GM20431 (cell line): ENCODE measurements at regions not wholly inside any gene's neighbourhood (a gene's known extent, or its start where the extent isn't known, plus 50 kb on each side); places are given as distances from the start of the nearest gene placed in this dataset.

Experiments
- in situ Hi-C: fragments of 300-500 bp; cut with MseI, MboI; formaldehyde crosslinking; loops from one replicate; pipeline ENCODE4 v1.15.0; 2020; ENCODE audit warnings: low sequenced_read_pairs; ENCODE audit not compliant: unreplicated experiment

DNA sequence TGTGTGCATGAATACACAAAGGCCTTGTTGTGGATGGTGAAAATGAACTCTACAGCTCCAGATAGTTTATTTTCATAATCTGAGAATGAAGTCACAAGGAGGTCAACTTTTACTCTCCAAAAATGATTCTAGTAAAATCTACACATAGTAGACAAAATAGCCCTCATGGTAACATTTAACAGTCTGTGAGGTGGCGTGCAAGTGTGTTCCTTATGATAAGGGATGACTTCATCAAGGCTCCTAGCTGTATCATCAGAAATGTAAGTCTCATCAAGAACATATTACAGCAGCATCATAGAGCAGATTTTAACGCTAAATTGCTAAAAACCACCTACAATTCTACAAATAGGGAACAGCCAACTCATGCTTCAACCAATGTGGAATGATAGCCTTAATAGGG, 72.3 kb upstream of the RIOK3 start:
- in situ Hi-C loops: no loop called here

DNA sequence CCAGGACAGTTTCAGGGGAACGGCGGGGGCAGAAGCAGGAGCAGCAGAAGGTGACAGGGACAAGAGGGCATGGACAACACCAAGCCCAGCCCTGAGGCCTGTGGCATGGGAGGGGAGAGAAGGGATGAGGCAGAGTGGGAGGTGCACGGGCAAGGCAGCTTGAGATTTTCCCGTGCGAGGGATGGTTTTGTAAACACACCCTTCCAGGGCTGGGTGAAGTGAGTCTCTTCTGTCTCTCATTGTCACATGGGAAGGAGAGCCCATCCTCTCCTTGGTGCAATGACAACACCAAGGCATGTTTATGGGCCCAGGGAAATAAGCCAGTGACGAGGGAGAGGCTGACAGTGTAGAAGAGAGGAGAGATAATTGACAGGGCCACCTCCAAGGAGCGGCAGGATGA, 69.6 kb upstream of the RIOK3 start:
- in situ Hi-C loops: no loop called here

DNA sequence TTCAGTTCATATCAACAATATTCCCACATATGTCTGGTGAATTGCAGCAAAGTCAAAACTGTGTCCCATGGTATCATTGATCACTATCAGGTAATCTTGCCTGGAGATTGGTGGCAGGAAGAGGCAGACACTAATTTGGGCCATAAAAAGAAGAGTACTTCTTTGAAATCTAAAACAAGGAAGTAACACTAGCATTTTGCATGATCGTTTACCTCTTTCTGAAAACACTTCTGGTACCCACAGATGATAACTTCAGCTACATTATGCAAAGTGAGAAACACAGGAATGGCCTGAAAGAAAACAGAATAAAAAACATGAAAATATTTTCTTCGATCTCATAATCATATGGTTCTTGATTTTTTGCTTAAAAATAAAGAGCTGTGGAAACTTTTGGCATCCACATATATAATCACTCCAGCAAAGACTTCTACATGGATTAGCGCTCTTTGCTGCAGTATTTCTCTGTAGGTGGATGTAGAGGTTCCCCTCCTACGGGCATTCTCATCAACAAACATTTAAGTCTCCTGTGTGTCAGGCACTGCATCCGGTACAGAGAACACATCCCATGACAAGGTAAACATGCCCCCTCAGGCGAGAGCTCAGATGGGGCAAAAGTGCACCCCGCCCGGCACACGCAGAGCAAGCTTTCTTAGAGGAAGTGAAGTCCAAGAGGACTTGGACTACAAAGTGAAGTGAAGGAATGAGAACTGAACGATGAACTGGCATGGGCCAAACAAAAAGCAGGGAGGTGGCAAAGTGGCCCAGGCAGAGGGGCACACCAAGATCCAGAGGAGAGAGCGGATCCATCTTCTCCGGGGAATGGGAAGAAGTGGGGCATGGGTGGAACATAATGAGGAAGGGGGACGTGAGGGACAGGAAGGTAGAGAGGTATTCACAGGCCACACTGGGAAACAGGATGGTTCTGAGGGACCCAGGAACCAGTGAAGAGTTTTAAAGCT, 68.0 kb upstream of the RIOK3 start:
- in situ Hi-C loops: no loop called here

DNA sequence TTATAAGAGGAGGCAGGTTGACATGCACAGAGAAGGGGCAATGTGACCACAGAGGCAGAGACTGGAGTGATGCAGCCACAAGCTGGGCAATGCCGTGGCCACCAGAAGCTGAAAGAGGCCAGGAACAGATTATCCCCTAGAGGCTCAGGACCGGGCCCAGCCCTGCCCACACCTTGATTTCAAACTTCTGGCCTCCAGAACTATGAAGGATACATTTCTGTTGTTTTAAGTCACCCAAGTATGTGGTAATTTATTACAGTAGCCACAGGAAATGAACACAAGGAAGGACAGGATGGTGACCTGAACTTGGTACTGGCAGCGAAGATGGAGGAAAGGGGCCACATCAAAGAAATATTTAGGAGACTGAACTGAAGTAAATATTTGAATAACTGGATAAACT, 66.8 kb upstream of the RIOK3 start:
- in situ Hi-C loops: no loop called here

DNA sequence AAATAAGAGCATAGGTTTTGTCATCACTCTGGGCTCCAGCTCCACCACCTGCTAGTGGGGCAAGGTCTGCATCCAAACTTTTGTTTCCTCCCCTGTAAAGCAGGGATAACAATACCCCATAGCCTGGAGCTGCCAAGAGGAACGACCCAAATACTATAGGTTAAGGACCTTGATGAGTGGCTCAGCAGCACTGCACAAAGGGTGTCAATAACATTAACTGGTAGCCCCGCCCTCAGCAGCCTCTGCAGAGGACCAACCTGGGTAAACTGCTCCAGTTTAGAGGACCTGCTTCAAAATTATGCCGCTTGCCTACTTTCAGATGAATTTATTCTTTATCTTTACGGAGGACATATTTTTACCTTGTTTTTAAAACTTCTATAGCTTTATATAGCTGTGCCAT, 65.8 kb upstream of the RIOK3 start:
- in situ Hi-C loops: no loop called here

DNA sequence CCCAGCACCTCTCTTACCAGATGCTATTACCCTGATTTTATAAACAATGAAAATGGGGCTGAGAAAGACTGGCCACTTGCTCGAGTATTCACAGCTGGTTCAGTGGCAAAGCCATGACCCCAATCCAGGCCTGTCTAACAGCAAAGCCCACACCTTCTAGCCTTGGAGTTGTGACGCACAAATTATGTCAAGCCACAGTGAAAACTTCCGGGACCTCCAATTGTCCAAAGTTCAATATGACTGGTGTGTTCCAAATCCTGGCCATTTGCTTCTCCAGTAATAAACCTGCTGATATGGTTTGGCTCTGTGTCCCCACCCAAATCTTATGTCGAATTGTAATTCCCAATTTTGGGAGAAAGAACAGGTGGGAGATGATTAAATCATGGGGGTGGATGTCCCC, 64.7 kb upstream of the RIOK3 start:
- in situ Hi-C loops: no loop called here

DNA sequence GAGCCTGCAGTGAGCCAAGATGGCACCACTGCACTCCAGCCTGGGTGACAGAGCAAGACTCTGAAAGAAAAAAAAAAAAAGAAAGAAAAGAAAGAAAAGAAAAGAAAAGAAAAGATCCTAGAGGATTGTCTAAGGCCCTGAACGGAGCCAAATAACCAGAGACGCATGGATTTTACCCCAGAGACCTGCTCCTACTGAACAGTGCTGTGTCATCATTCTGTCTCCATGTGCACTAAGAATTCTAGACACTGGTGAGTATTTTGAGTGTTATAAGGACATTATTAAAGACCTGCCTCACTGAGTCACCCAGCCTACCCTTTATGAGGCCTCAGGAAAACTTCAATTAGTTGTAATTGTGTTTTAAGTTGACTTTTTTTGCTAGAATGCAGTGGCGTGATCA, 61.9 kb upstream of the RIOK3 start:
- in situ Hi-C loops: no loop called here

DNA sequence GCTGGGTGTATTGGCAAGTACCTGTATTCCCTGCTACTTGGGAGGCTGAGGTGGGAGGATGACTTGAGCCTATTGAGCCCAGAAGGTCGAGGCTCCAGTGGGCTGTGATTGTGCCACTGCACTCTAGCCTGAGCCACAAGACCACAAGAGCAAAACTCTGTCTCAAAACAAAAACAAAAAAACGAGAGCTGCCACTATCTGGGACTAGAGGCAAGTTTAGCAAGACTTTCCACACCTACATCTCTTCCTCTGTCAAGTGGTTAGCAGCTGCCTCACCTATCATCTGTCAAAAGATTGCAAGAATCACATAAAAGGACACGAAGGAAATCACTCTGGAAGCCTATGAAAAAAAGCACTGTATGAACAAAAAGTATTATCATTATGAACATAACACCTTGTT, 55.2 kb upstream of the RIOK3 start:
- in situ Hi-C loops: no loop called here

DNA sequence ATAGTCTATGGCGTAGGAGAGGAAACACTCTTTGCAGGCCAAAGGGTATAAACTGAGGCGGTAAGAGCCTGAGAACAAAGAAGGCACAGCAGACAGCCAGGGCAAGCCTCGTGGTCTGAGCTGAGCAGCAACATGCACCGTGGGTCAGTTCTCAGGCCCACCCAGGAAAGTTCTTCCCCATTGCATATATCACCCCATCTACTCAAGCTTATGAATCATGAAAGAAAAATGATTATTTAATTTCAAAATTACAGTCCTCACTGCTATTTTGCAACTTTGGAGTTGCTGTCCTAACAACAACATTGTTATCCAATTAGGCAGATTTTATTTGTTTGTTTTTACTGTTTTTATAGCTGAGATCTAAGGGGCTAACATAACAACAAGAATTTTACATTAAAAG, 54.7 kb upstream of the RIOK3 start:
- in situ Hi-C loops: no loop called here

DNA sequence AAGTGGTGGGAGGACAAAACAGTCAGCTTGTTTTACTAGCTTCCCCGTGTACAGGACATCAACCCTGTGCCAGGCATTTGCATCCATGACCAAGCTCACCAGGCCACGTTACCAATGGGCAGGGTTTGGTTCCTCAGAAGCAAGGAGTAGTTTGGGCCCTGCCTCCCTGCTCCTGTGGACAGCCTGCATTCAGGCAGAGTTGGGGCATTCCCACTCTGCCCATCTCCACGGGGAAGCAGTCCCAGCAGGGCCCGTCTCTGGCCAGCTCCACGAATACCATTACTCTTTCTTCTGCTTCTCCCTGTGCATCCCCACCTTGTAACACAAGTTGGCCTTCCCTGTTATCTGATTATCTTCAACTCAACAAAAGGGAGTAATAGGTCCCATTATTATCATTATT, 54.0 kb upstream of the RIOK3 start:
- in situ Hi-C loops: no loop called here

DNA sequence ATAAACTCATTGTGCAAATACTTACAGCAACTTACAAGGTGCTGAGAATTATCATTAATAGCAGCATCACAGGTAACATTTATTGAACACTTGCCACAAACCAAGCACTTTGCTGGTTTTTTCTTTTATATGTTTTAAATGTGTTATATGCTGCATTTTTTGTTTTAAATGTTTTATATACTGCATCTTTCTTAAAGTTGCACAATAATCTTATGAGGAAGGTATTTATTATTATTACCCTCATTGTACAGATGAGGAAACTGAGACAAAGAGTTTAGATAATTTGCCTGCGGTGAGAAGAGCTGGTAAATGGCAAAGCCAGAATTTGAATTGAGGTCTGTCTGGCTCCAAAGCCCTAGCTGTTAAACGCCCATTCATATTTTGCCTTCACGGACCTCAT, 52.2 kb upstream of the RIOK3 start:
- in situ Hi-C loops: loop anchor here (25.0 kb wide), 1 partner anchor 589 kb away; no protein-coding TSS in a partner anchor

DNA sequence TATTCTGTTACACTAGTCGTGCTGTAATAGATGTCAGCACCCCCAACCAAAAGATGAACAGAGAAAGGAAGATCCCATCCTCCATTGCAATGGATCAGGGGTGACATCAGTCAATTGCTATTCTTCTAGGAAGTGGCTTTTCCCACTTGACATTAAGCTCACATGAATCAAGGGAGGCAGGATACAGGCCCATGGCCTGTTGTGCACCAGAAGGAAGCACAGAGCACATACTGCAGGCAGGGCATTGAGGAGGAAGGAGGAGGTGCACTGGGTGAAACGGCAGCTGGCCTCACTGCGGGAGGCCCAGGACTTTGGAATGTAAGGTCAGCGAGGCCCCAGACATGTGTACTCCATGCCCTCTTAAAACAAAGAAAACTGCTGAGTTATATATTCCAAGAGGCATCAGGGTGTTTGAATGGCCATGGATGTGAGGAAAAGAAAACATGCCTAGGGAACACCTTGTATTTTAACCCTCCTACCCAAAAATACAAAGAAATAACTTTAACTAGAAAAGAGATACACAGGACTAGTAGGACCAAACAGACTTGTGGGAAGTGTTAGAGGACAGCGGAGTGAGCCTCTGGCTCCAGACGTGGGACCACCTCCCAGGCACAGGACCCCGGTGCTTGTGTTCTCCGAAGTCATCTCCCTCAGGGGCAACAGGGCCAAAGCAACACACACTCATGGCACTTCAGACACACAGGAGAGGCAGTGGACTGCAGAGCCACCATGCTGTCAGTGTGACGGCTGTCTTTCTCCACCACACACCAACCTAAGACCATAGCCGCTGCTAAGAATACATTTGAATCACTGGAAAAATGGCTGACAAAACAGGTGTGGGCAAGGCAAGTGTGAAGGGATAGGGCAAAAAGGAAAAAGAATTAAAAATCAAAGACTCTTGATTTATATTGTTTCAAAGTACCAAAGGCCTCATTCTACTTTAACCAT, 51.4 kb upstream of the RIOK3 start:
- in situ Hi-C loops: loop anchor here (25.0 kb wide), 1 partner anchor 589 kb away; no protein-coding TSS in a partner anchor
